Fibroblast of villous mesenchyme (primary cell): ENCODE measurements at regions not wholly inside any gene's neighbourhood (a gene's known extent, or its start where the extent isn't known, plus 50 kb on each side); places are given as distances from the start of the nearest gene placed in this dataset.
"Not testable (repeated sequence)": the region's sequence is repeated elsewhere in the genome, so short reads cannot be mapped to it uniquely, and the experiment has no call there.

ENCODE experiments used
- DNase-seq: peaks from one replicate; pipeline ENCODE4 v3.0.0-alpha.2; 2010; ENCODE audit warnings: low read depth
- H3K4me3 ChIP-seq: 2 replicates; pipeline ENCODE4 v1.5.1; 2011; ENCODE audit warnings: low read depth, mild to moderate bottlenecking, low read length
- CTCF ChIP-seq: IDR thresholded peaks from 2 replicates; pipeline ENCODE4 v1.5.1; 2012; ENCODE audit warnings: low read depth, mild to moderate bottlenecking, low read length; ENCODE audit not compliant: insufficient read depth

GRCh38 chr21:20026543-20026942, 971.7 kb upstream of the NCAM2 start:
- TF ChIP-seq CTCF, result no peak
- no peak overlapping the region for H3K4me3 ChIP-seq
- DNase-seq, result no peak

GRCh38 chr21:20030390-20030789, 967.8 kb upstream of the NCAM2 start:
- DNase-seq, result no peak
- TF ChIP-seq CTCF, result no peak

GRCh38 chr21:20031807-20032206, 966.4 kb upstream of the NCAM2 start:
- no peak for DNase-seq
- no peak overlapping the region for H3K4me3 ChIP-seq
- no peak for TF ChIP-seq CTCF

More at GRCh38 chr21:20030390-20030789, 967.8 kb upstream of the NCAM2 start:
- H3K4me3 ChIP-seq, result no peak overlapping the region

- no peak overlapping the region for H3K4me3 ChIP-seq
- no peak for TF ChIP-seq CTCF
- DNase-seq, result no peak
These were observed 957.4 kb upstream of the NCAM2 start for GRCh38 chr21:20040768-20041167.

GRCh38 chr21:20045197-20045596, 953.0 kb upstream of the NCAM2 start:
- no peak overlapping the region for H3K4me3 ChIP-seq
- no peak for TF ChIP-seq CTCF
- DNase-seq, result no peak

- H3K4me3 ChIP-seq, DNase-seq: not testable (repeated sequence)
These were observed 949.9 kb upstream of the NCAM2 start for GRCh38 chr21:20048130-20048837.

- DNase-seq, result no peak
- no peak overlapping the region for H3K4me3 ChIP-seq
- no peak for TF ChIP-seq CTCF
These were observed 914.9 kb upstream of the NCAM2 start for GRCh38 chr21:20083336-20083735.
